SK-N-SH (cell line): ENCODE measurements at regions not wholly inside any gene's neighbourhood (a gene's known extent, or its start where the extent isn't known, plus 50 kb on each side); places are given as distances from the start of the nearest gene placed in this dataset.

Source experiments
- CTCF ChIA-PET: fragments of 300-600, 350-600 bp; formaldehyde crosslinking; extraction: SDS; loops from one replicate; lab custom pipeline; 2021; lab: Yijun Ruan, JAX
- POLR2A ChIA-PET: fragments of 350-600 bp; sonication (Branson Sonifier 250); formaldehyde crosslinking; extraction: SDS; loops from one replicate; lab custom pipeline; 2020; ENCODE audit warnings: antibody characterized with exemption, inconsistent platforms; lab: Yijun Ruan, JAX
- DNase-seq: peaks from one replicate; pipeline ENCODE4 v3.0.0; 2012
- H2AFZ ChIP-seq: fragments of 200-600 bp; sonication (generic); 2 replicates; pipeline ENCODE4 v1.8.1; 2016; ENCODE audit warnings: antibody characterized with exemption, mild to moderate bottlenecking, low read depth
- H3F3A ChIP-seq: fragments of 200-600 bp; sonication (generic); replicated peaks from 2 replicates; pipeline ENCODE3; 2016; ENCODE audit warnings: antibody characterized with exemption, mild to moderate bottlenecking; ENCODE audit not compliant: insufficient read depth
- H3K27ac ChIP-seq, 2 experiments: fragments of 200-500 bp in 1 of 2; fragments of 200-600 bp in 1 of 2; sonication (Bioruptor generic) in 1 of 2; sonication (generic), shearing (Covaris generic) in 1 of 2; 2 replicates each; pipeline versions ENCODE4 v1.5.1 to v1.6.1; 2014 to 2016; ENCODE audit warnings: low read depth in 2 of 2, inconsistent platforms in 1 of 2, low read length in 1 of 2, mild to moderate bottlenecking in 1 of 2, mixed read lengths in 1 of 2
- H3K27me3 ChIP-seq: fragments of 200-600 bp; sonication (generic), shearing (Covaris generic); 2 replicates; pipeline ENCODE4 v1.6.1; 2016; ENCODE audit warnings: mixed run types; ENCODE audit not compliant: insufficient read depth
- H3K36me3 ChIP-seq, 2 experiments: fragments of 200-500 bp in 1 of 2; fragments of 200-600 bp in 1 of 2; sonication (Bioruptor generic) in 1 of 2; sonication (generic) in 1 of 2; replicated peaks in 1 of 2; 2 replicates each; pipeline versions ENCODE3 to v1.5.1; 2014 to 2016; ENCODE audit warnings: low read length in 1 of 2, mild to moderate bottlenecking in 1 of 2; ENCODE audit not compliant: insufficient read depth in 2 of 2, control insufficient read depth in 1 of 2
- H3K4me1 ChIP-seq, 2 experiments: fragments of 200-500 bp in 1 of 2; fragments of 200-600 bp in 1 of 2; sonication (Bioruptor generic) in 1 of 2; sonication (generic), shearing (Covaris generic) in 1 of 2; 2 replicates each; pipeline versions ENCODE4 v1.5.1 to v1.6.1; 2014 to 2016; ENCODE audit warnings: low read depth in 1 of 2, low read length in 1 of 2, mixed run types in 1 of 2; ENCODE audit not compliant: insufficient read depth in 2 of 2, control insufficient read depth in 1 of 2
- H3K4me2 ChIP-seq: fragments of 200-600 bp; sonication (generic), shearing (Covaris generic); 2 replicates; pipeline ENCODE4 v1.6.1; 2017; ENCODE audit warnings: mixed run types
- H3K4me3 ChIP-seq, 2 experiments: fragments of 200-500 bp in 1 of 2; fragments of 200-600 bp in 1 of 2; sonication (Bioruptor generic) in 1 of 2; sonication (generic), shearing (Covaris generic) in 1 of 2; 2 replicates each; pipeline versions ENCODE4 v1.5.1 to v1.8.1; 2014 to 2016; ENCODE audit warnings: low read depth in 2 of 2, inconsistent platforms in 1 of 2, low read length in 1 of 2, mild to moderate bottlenecking in 1 of 2, mixed read lengths in 1 of 2, moderate library complexity in 1 of 2
- H3K79me2 ChIP-seq: fragments of 200-600 bp; sonication (generic); 2 replicates; pipeline ENCODE4 v1.8.1; 2017; ENCODE audit warnings: mild to moderate bottlenecking; ENCODE audit not compliant: insufficient read depth
- H3K9ac ChIP-seq: fragments of 200-600 bp; sonication (generic); 2 replicates; pipeline ENCODE4 v1.6.1; 2017; ENCODE audit warnings: mixed run types
- H3K9me2 ChIP-seq: fragments of 200-600 bp; sonication (generic); 2 replicates; pipeline ENCODE4 v1.6.1; 2017; ENCODE audit warnings: mixed run types
- H3K9me3 ChIP-seq: fragments of 200-600 bp; sonication (generic); 2 replicates; pipeline ENCODE4 v1.6.1; 2017; ENCODE audit warnings: mixed run types, mild to moderate bottlenecking, moderate library complexity
- H4K20me1 ChIP-seq: fragments of 200-600 bp; sonication (generic); 2 replicates; pipeline ENCODE4 v1.6.1; 2017; ENCODE audit warnings: mild to moderate bottlenecking, mixed run types; ENCODE audit not compliant: insufficient read depth
- ELF1 ChIP-seq: IDR thresholded peaks from 2 replicates; pipeline ENCODE4 v1.4.0; 2012
- FOXM1 ChIP-seq: IDR thresholded peaks from 2 replicates; pipeline ENCODE4 v1.4.0; 2012; ENCODE audit warnings: low read depth, mild to moderate bottlenecking
- GABPA ChIP-seq: IDR thresholded peaks from 2 replicates; pipeline ENCODE4 v1.4.0; 2012; ENCODE audit warnings: low read depth, mild to moderate bottlenecking
- GATA2 ChIP-seq: sonication (generic); formaldehyde crosslinking; IDR thresholded peaks from 2 replicates; pipeline ENCODE4 v1.5.0; 2020; ENCODE audit warnings: mild to moderate bottlenecking, missing genetic modification reagents
- IRF3 ChIP-seq: fragments of 150-350 bp; IDR thresholded peaks from 2 replicates; pipeline ENCODE4 v1.6.1; 2016; ENCODE audit warnings: mild to moderate bottlenecking, low read depth, low read length
- MAX ChIP-seq: IDR thresholded peaks from 2 replicates; pipeline ENCODE4 v1.4.0; 2012; ENCODE audit warnings: low read depth
- MEF2A ChIP-seq: IDR thresholded peaks from 2 replicates; pipeline ENCODE4 v1.4.0; 2012; ENCODE audit warnings: low read depth, borderline replicate concordance
- NRF1 ChIP-seq: IDR thresholded peaks from 2 replicates; pipeline ENCODE4 v1.6.1; 2012; ENCODE audit warnings: low read depth, mild to moderate bottlenecking, low read length
- PBX3 ChIP-seq: IDR thresholded peaks from 2 replicates; pipeline ENCODE4; 2012
- POLR2AphosphoS5 ChIP-seq: IDR thresholded peaks from 2 replicates; pipeline ENCODE4 v1.6.1; 2012; ENCODE audit warnings: low read depth, low read length
- TCF12 ChIP-seq: IDR thresholded peaks from 2 replicates; pipeline ENCODE4 v1.4.0; 2012
- USF2 ChIP-seq: fragments of 150-350 bp; IDR thresholded peaks from 2 replicates; pipeline ENCODE4 v1.6.1; 2017; ENCODE audit warnings: antibody characterized with exemption, low read length, low read depth, borderline replicate concordance
- YY1 ChIP-seq: IDR thresholded peaks from 2 replicates; pipeline ENCODE4 v1.4.0; 2012; ENCODE audit warnings: low read depth, mild to moderate bottlenecking
- WGBS: methylation state at CpG from one replicate; pipeline ENCODE4 v1.1.6; 2017; ENCODE audit warnings: low lambda C conversion rate; 5-methylcytosine and 5-hydroxymethylcytosine counted together

GRCh38 chr5:168117469-168117868, 174.0 kb upstream of the WWC1 start:
- no peak overlapping the region for H3K9ac ChIP-seq
- ChIA-PET POLR2A (no interaction called here), CTCF (no interaction called here)
- no peaks in the 10 kb centered on the region for H4K20me1 ChIP-seq
- H2AFZ ChIP-seq: no peak overlapping the region
- no peak overlapping the region for H3K4me3 ChIP-seq
- H3K79me2 ChIP-seq: no peaks in the 10 kb centered on the region
- no peak overlapping the region for H3K4me2 ChIP-seq
- H3K4me1 ChIP-seq: peaks cover 0 to 5% of the 10 kb centered on the region in 2 experiments; a peak in 1 of 4 replicates
- no peak overlapping the region for H3K27ac ChIP-seq
- no peaks in the 10 kb centered on the region for H3K36me3 ChIP-seq
- TF ChIP-seq MAX: no peak
- TF ChIP-seq YY1: no peak
- TF ChIP-seq PBX3: no peak
- TF ChIP-seq GATA2 (CRISPR knock-in tag): no peak
- no peak for TF ChIP-seq ELF1
- TF ChIP-seq MEF2A: no peak
- no peak for TF ChIP-seq IRF3
- no peak for TF ChIP-seq TCF12
- TF ChIP-seq NRF1: no peak
- no peak for TF ChIP-seq FOXM1
- no peak for TF ChIP-seq POLR2AphosphoS5
- H3K9me3 ChIP-seq: no peaks in the 10 kb centered on the region
- H3K9me2 ChIP-seq: no peaks in the 10 kb centered on the region
- H3F3A ChIP-seq: no peaks in the 10 kb centered on the region
- no peak for DNase-seq
- WGBS: 65% methylated on average over 5 of the region's 5 CpGs
- no peaks in the 10 kb centered on the region for H3K27me3 ChIP-seq

- H3K27ac ChIP-seq: no peak overlapping the region
- H3K27me3 ChIP-seq: no peaks in the 10 kb centered on the region
- no peak for TF ChIP-seq USF2
- TF ChIP-seq GABPA: no peak
- no peaks in the 10 kb centered on the region for H3F3A ChIP-seq
- no peaks in the 10 kb centered on the region for H3K9me2 ChIP-seq
- H3K36me3 ChIP-seq: no peaks in the 10 kb centered on the region
- no peak overlapping the region for H3K4me2 ChIP-seq
- no peaks in the 10 kb centered on the region for H4K20me1 ChIP-seq
- H3K4me1 ChIP-seq: peaks cover 0 to 5% of the 10 kb centered on the region in 2 experiments; a peak in 1 of 4 replicates
- no peak overlapping the region for H3K4me3 ChIP-seq
- no peak overlapping the region for H2AFZ ChIP-seq
- no peaks in the 10 kb centered on the region for H3K79me2 ChIP-seq
- POLR2A ChIA-PET: no interaction called here
- no peak overlapping the region for H3K9ac ChIP-seq
- 63% methylated on average over 13 of the region's 16 CpGs for WGBS
- CTCF ChIA-PET: no interaction called here
- H3K9me3 ChIP-seq: no peaks in the 10 kb centered on the region
- DNase-seq: no peak
Observed at GRCh38 chr5:168118042-168118668, 173.3 kb upstream of the WWC1 start.
